IMR-90 (cell line): ENCODE measurements at regions not wholly inside any gene's neighbourhood (a gene's known extent, or its start where the extent isn't known, plus 50 kb on each side); places are given as distances from the start of the nearest gene placed in this dataset.

ENCODE experiments used
- FOS ChIP-seq: fragments of 150-350 bp; IDR thresholded peaks from 2 replicates; pipeline ENCODE4 v1.6.1; 2016; ENCODE audit warnings: low read depth, low read length
- MXI1 ChIP-seq: IDR thresholded peaks from 2 replicates; pipeline ENCODE4 v1.6.1; 2012; ENCODE audit warnings: low read depth, mild to moderate bottlenecking, low read length, moderate library complexity, borderline replicate concordance
- POLR2A ChIP-seq: IDR thresholded peaks from 2 replicates; pipeline ENCODE4 v1.6.1; 2012; ENCODE audit warnings: mild to moderate bottlenecking, low read depth, low read length
- RAD21 ChIP-seq: IDR thresholded peaks from 2 replicates; pipeline ENCODE4 v1.6.1; 2012; ENCODE audit warnings: low read length, improper control_type of control experiment
- RCOR1 ChIP-seq: IDR thresholded peaks from 2 replicates; pipeline ENCODE4 v1.6.1; 2012; ENCODE audit warnings: mild to moderate bottlenecking, low read length, improper control_type of control experiment; ENCODE audit not compliant: insufficient replicate concordance
- TF ChIP-seq, protein P1 (sequence below): conservative IDR thresholded peaks from 2 replicates; pipeline ENCODE4 v1.5.1; 2012; ENCODE audit warnings: mild to moderate bottlenecking, low read depth, low read length, improper control_type of control experiment

DNA sequence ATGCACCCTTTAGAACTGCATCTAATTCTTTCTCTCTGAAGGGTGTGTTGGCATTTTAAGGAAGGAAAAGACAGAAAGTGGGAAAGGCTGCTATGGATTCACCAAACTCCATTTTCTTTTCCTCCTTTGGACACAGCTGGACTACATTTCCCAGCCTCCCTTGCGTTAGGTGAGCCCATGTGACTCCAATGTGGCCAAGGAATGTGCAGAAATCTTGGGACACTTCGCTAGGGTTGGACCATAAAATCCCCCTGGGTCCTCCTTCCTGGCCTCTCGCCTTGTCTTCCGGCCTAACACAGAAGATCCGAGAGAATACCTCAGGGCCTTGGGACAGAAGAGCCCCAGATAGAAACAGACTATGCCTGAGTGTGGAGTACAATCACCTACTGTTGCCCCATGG lies 56.3 kb downstream of the ABCC12 start:
- TF ChIP-seq, protein P1, sequence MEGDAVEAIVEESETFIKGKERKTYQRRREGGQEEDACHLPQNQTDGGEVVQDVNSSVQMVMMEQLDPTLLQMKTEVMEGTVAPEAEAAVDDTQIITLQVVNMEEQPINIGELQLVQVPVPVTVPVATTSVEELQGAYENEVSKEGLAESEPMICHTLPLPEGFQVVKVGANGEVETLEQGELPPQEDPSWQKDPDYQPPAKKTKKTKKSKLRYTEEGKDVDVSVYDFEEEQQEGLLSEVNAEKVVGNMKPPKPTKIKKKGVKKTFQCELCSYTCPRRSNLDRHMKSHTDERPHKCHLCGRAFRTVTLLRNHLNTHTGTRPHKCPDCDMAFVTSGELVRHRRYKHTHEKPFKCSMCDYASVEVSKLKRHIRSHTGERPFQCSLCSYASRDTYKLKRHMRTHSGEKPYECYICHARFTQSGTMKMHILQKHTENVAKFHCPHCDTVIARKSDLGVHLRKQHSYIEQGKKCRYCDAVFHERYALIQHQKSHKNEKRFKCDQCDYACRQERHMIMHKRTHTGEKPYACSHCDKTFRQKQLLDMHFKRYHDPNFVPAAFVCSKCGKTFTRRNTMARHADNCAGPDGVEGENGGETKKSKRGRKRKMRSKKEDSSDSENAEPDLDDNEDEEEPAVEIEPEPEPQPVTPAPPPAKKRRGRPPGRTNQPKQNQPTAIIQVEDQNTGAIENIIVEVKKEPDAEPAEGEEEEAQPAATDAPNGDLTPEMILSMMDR = no peak
- no peak for TF ChIP-seq RAD21
- no peak for TF ChIP-seq POLR2A
- TF ChIP-seq RCOR1 = no peak
- TF ChIP-seq FOS = no peak
- TF ChIP-seq MXI1 = no peak
